Stimulated activated CD8-positive, alpha-beta memory T cell treated with anti-CD3 and anti-CD28 coated beads, Interleukin-7, amount 100 ng/mL, for 48 hours (primary cell): ENCODE measurements at regions not wholly inside any gene's neighbourhood (a gene's known extent, or its start where the extent isn't known, plus 50 kb on each side); places are given as distances from the start of the nearest gene placed in this dataset.
"Not testable (repeated sequence)": the region's sequence is repeated elsewhere in the genome, so short reads cannot be mapped to it uniquely, and the experiment has no call there.

Experiments
- DNase-seq, 2 donors: peaks; one replicate each; pipeline ENCODE4 v3.0.0-alpha.2; 2020; ENCODE audit warnings: low read depth in 1 of 2; ENCODE audit errors: extremely low read depth in 1 of 2

DNA sequence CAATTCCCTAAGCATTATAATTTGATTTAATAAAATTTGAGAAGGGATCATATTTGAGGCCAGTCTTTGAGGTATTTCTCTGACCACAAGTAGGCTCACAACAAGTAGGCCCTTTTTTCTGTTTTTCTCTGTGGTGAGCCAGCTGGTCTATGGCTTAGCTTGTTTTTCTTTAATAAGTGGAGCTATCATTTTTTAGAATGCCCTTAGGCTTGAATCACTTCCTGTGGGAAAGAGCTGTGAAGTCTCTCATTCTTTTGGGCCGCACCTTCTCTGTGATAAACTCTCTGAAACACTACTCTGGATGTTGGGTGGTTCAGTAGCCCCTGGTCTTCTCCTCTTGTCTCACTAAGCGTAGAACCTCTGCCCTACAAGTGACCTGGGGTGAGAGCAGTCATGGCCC lies 235.9 kb downstream of the SUCLG1 start:
- no peak for DNase-seq

- not testable (repeated sequence) for DNase-seq
Observed at GRCh38 chr2:84221102-84221501, 238.0 kb downstream of the SUCLG1 start.

DNA sequence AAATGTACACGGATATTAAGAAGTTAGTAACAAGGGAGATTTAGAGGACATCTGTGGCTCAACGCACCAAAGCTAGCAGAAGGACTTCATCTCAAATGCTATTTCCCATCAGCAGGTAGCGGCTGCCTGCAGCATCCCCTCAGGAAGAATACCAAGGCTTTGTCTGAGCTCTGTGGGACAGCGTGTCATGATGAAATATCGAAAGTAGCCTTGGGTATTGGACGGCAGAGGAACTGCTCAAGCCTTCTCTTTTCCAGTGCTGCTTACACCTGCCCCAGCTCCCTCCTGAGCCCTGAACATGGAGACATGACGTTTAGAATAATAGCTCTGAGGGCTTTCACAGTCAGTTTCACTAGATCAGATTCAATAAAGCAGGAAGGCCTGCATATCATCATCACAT lies 241.6 kb downstream of the SUCLG1 start:
- no peak for DNase-seq

GRCh38 chr2:84214455-84214854 lies 244.6 kb downstream of the SUCLG1 start:
- no peak for DNase-seq

- no peak for DNase-seq
Observed at GRCh38 chr2:84212611-84213314, 246.3 kb downstream of the SUCLG1 start.

DNA sequence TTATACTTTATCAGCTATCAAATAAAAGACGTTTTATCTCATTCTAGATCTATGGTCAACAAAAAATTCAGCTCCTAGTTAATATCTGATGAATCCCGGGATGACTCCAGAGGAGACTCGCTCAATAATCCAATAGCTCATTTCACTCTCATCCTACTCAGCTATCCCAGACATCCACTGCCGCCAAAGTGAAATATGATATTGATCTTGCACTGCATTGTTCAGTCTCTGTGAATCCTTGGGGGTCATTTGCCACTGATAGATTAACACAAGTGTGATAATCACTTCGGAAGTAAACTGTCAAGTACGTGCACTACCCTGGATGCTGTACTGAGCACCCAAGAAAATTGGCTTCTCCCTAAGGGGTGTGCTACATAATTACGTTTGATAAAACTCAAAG lies 249.1 kb downstream of the SUCLG1 start:
- no peak for DNase-seq

DNA sequence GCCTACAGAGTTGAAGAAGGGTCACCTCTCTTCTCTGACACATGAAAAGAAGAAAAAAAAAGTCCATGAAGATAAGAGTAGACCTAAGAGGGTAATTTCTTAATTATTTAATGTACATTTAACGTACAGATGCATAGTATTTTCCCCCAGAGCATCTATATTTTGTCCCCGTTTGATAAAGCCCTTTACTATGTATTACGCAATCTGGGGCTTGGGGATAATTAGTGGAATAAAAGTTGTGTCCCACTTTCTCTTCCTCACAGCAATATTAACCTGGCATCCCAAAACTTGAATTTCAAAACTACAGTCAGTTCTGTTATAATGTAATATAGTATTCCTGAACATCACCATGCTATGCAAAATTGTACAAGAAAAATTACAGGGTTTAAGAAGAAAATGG lies 254.1 kb downstream of the SUCLG1 start:
- no peak for DNase-seq

- no peak for DNase-seq
Observed at GRCh38 chr2:84202166-84202565, 256.9 kb downstream of the SUCLG1 start.

- DNase-seq, result no peak
Observed at GRCh38 chr2:84201158-84201557, 257.9 kb downstream of the SUCLG1 start.

GRCh38 chr2:84197901-84198300 lies 261.2 kb downstream of the SUCLG1 start:
- no peak for DNase-seq

GRCh38 chr2:84194949-84195644 lies 264.0 kb downstream of the SUCLG1 start:
- no peak for DNase-seq

DNA sequence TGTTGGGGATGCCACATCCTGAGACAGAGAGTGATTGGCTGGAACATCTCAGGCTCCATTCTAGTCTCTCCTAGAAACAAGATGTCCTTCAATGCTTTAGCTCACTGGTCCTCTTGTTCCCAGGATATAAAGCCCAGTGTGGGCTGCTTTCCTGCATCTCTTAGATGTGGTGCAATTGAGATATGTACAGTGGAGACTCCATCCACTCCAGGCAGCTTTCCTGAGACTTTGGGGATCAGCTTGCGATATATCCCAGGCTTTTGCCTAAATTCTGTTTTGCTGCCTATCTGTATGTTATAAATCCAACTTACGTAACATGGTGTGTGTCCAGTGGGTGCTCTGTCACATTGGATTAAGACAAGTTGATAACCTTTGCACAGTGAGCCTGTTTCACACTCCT lies 264.9 kb downstream of the SUCLG1 start:
- no peak for DNase-seq

DNA sequence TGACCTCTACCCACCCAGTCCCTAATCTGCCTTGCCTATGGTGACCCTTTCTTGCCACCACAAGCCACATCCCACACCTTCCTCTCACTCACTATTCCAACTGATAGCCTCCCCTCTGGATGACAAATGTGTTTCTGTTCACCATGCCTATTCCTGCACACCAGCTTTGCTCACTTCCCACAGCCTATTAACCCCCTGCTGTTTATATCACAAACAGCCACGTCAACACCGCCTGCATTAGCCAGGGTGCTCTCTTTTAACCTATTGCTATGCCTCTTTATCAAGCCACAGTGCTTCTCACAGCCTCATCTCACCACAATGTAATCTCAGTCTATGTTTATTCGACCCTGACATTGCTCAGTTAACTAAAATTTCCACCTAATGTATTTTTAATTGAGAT lies 271.8 kb downstream of the SUCLG1 start:
- no peak for DNase-seq

DNA sequence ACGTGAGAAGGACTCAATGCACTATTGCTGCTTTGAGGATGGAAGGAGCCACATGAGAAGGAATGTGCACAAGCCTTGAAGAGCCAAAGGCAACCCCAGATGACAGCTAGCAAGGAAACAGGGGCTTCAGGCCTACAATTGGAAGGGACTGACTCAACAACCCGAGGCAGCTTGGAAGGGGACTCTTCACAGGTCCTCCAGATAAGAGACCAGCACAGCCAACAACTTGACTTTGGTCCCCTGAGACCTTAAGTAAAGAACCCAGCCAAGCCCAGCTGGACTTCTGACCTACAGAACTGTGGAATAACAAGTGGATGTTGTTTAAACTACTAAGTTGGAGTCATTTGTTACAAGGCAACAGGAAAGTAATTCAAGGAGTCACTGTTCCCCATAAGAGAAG lies 277.2 kb downstream of the SUCLG1 start:
- DNase-seq, result no peak

GRCh38 chr2:84177733-84178132 lies 281.3 kb downstream of the SUCLG1 start:
- no peak for DNase-seq

DNA sequence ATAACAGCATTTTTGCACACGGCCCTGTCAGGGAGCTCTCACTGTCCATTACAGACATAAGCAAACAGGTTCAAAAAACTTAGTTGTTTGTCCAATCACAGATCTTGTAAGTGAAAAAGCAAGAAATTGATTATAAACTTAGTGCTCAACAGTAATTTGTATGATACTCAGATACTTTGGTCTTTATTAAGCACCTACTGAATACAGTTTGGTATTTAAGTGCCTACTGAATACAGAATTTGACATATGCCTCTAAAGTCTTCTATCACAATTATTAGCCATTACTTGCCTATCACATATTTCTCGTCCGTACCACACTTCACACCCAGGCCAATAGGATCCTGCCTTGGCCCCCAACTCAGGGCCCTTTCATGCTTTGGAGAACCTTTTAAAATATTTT lies 283.1 kb downstream of the SUCLG1 start:
- DNase-seq, result no peak

- DNase-seq, result no peak
Observed at GRCh38 chr2:84175340-84175739, 283.7 kb downstream of the SUCLG1 start.

- no peak for DNase-seq
Observed at GRCh38 chr2:84173041-84173440, 286.0 kb downstream of the SUCLG1 start.

DNA sequence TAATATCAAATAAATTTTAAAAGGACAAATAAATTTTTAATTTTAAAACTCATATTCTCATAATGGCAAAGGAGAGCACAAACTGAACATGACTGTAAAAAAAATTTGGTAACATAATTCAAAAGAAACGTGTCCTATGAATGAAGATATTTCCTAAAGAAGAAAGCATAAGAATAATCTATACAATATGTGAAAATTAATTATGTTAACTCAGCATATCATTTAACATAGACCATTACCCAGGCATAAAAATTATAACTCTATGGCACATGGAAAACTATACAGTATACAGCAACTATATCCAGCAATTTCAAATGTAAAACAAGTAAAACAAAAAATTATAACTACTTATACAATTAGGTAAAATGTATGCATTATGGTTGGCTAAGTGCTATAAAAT lies 288.1 kb downstream of the SUCLG1 start:
- DNase-seq, result no peak

DNA sequence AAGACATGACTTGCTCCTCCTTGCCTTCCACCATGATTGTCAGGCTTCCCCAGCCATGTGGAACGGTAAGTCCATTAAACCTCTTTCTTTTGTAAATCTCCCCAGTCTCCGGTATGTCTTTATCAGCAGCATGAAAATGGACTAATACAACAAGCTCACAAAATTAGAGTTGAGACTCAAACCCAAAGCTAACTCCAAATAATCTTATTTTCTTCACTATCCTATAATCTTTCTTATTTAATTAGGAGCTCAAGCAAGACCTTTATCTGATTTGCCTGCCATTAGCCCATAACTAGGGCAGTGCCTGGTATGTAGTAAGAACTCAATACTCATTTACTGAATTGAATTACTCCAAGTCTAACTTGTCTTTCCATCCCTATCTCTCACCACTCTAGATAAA lies 289.2 kb downstream of the SUCLG1 start:
- DNase-seq, result no peak

DNA sequence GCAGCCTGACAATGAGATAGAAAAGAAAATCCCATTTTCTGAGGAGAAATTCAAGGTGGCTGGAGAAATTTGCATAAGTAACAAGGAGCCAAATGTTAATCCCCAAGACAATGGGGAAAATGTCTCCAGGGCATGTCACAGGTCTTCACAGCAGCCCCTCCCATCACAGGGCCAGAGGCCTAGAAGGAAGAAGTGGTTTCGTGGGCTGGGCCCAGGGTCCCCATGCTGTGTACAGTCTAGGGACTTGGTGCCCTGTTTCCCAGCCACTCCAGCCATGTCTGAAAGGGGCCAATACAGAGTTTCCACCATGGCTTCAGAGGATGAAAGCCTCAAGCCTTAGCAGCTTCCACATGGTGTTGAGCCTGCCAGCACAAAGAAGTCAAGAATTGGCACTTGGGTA lies 290.5 kb downstream of the SUCLG1 start:
- not testable (repeated sequence) for DNase-seq

DNA sequence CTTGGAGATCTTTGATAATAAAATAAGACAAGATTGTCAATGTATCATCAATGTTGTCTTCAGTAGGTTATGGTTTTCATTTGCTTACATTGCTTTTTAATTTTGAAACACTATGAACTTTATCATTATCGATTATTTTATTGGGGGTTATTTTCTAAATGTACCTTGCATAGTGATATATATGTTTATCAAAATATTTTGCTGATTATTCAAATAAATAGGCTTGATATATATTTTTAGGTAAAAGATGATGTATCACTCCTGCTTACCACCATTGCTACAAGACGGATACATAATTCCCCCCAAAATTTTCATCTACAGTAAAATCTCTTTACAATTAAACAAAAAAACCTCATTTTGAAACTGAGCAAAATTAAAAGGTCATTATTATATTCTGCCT lies 293.8 kb downstream of the SUCLG1 start:
- DNase-seq, result no peak

GRCh38 chr2:84160453-84160852 lies 298.6 kb downstream of the SUCLG1 start:
- DNase-seq, result no peak
